ENCODE measurements at regions not wholly inside any gene's neighbourhood (a gene's known extent, or its start where the extent isn't known, plus 50 kb on each side); places are given as distances from the start of the nearest gene placed in this dataset.

DNA sequence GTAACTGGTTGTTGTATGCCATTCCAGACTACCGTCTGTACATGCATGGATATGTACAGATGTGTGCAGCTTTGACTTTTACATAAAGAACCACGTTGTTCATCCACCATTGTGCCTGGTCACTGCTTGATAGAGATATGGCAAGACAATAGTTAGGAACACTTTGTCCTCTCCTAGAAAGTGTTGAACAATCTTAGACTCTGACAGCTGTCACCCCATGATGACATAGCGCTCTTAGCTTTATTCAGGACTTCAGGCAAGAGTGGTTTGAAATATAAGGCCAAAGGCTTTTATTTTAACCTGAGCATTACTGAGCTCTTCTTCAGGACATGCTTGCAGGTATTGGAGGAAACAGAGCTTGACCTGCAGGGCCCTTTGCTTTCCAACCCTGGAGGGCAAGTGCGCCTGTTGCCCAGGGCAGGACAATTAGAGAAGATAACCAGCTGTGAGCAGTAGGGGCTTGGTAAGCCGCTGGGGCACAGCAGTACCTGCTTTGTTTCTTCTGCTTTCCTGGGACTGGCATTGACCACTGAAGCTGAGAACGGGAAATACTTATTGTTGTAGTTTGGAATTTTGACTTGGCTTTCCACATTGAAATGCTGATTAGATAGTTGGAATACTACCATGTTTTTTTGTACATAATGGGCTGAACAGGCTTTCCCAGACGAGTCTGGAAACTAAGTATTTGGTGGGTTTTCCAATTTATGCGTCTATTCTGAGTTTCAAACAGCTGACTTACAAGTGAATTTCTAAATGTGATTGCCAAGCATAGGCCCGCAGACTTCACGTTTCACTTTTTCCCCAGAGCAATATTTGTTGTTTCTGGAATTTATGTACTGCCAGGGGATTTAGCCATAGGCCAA lies 51.1 kb downstream of the GARRE1 start:
- no peak overlapping the region for H3K4me3 ChIP-seq (ENCODE audit: low read length)
- no peak for DNase-seq (ENCODE audit: low read depth, low spot score)

GRCh38 chr19:34306213-34306661 lies 51.9 kb downstream of the GARRE1 start:
- no peak for DNase-seq (ENCODE audit: low read depth, low spot score)
- H3K4me3 ChIP-seq (ENCODE audit: low read length), result no peak overlapping the region

- H3K4me3 ChIP-seq (ENCODE audit: low read length), result no peak overlapping the region
- DNase-seq (ENCODE audit: low read depth, low spot score), result no peak
These were observed 52.5 kb downstream of the GARRE1 start for GRCh38 chr19:34306824-34307223.

- DNase-seq (ENCODE audit: low read depth, low spot score), result peak; percentile 9
- no peak overlapping the region for H3K4me3 ChIP-seq (ENCODE audit: low read length)
These were observed 54.3 kb downstream of the GARRE1 start for GRCh38 chr19:34308381-34309367.

DNA sequence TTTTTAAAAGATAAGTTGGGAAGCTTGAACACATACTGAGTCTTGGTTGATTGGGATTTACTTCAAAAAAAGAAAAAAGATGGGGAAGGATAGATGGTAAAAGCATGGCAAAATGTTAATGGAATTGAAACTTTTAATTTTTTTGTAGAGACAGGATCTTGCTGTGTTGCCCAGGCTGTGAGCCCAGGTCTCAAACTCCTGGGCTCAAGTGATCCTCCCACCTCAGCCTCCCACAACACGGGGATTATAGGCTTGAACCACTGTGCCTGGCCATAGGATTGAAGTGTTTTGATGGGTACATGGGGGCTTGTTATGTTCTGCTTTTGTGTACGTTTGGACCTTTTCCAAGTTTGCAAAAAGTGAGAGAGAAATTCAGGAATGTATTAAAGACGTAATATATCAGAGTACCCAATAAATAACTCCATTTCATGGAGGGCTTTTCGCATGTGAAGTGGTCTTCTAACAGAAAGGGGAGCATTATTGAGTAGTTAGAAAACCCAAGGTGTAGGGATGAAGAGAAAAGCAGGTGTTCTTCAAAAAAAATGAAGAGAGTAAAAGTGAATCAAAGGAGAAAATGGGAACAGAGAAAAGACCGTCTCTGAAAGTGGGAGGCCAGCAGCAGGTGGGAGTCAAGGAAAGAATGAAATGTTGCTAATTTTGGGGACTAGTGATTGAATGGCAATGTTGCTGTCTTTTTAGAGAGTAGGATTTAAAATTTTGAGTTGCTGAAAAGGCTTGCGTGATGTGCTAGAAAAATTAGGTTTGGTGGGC lies 55.2 kb downstream of the GARRE1 start:
- DNase-seq (ENCODE audit: low read depth, low spot score), result no peak
- H3K4me3 ChIP-seq (ENCODE audit: low read length), result no peak overlapping the region

GRCh38 chr19:34310494-34310981 lies 54.5 kb upstream of the GPI start:
- no peak overlapping the region for H3K4me3 ChIP-seq (ENCODE audit: low read length)
- no peak for DNase-seq (ENCODE audit: low read depth, low spot score)

GRCh38 chr19:34313188-34313587 lies 51.8 kb upstream of the GPI start:
- DNase-seq (ENCODE audit: low read depth, low spot score), result no peak
- H3K4me3 ChIP-seq (ENCODE audit: low read length), result no peak overlapping the region

DNA sequence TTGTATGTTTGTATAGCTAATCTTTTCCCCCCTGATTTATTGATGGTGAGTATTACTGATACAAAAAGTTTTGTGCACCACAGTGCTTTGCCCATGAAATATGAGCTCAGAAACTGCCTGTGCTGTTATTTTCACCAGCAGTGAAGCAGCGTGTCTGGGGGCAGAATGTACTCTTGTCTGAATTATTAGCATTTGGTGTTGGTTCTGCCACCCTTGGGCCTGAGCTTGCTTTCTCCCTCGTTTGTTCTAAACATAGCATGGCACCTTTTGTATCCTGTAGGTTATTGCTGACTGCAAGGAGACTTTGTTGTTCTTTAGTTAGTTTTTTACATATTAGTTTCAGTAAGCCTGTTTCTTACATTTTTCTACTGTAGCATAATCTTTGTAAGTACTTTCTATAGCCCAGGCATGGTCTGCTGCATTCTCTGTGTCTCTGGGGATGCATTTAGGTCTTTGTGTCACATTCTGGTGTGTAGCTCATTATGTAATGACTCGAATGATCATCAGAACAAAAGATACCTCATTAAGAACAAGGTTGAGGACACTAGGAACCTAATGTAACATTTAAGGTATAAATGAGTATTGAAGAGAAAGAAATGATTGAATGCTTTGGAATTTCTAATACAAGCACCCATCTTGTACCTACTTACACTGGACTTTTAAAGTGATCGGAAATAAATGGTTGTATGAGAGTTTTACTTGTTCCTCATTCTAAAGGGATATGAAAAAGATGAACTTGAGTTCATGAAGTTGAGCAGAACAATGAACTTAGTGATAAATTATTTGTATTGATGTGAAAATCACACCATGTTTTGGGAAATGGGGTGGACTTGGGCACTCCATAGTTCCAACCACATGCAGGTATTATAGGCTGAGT lies 50.3 kb upstream of the GPI start:
- no peak for DNase-seq (ENCODE audit: low read depth, low spot score)
- no peak overlapping the region for H3K4me3 ChIP-seq (ENCODE audit: low read length)
